HepG2 (cell line): ENCODE measurements at regions not wholly inside any gene's neighbourhood (a gene's known extent, or its start where the extent isn't known, plus 50 kb on each side); places are given as distances from the start of the nearest gene placed in this dataset.

Experiments used
- ATAC-seq: fragments of 200-7000 bp; cut with Tn5 transposase; 3 replicates; pipeline ENCODE4 v1.9.1; 2020; ENCODE audit warnings: mild to moderate bottlenecking, moderate library complexity
- BruUV-seq: library from RNA; stranded (reverse); fragments of 400-500 nt; replicated peaks from 2 replicates; lab custom pipeline; 2021; lab: Mats Ljungman, UMichigan
- CTCF ChIA-PET: fragments of 300-600 bp; formaldehyde crosslinking; extraction: SDS; loops from one replicate; lab custom pipeline; 2021; ENCODE audit warnings: low total read pairs, inconsistent platforms, low intra/inter-chr PET ratio; lab: Yijun Ruan, JAX
- POLR2A ChIA-PET: fragments of 350-600 bp; sonication (Branson Sonifier 250); formaldehyde crosslinking; loops from one replicate; lab custom pipeline; 2020; ENCODE audit warnings: antibody characterized with exemption, inconsistent platforms; lab: Yijun Ruan, JAX
- DNase-seq: peaks from one replicate; pipeline ENCODE4 v3.0.0-alpha.2; 2015; ENCODE audit warnings: low spot score
- FAIRE-seq: peaks from 3 replicates; lab custom pipeline; 2011; peaks lifted over from hg19 to GRCh38; lab: Jason Lieb, UNC
- H2AFZ ChIP-seq: one replicate; pipeline ENCODE4 v1.6.1; 2011; ENCODE audit warnings: low read length, inconsistent platforms
- H3K27ac ChIP-seq: fragments of 300-600 bp; 3 replicates; pipeline ENCODE4 v1.8.0; 2011; ENCODE audit warnings: mixed run types, mild to moderate bottlenecking, mixed read lengths, low read length, inconsistent platforms; ENCODE audit not compliant: insufficient read depth; ENCODE audit errors: extremely low read length
- H3K27me3 ChIP-seq, 2 experiments: fragments of 200-600 bp in 1 of 2; 2 replicates in 1 of 2; 3 replicates in 1 of 2; pipeline versions ENCODE4 v1.6.0 to v1.8.0; 2011; ENCODE audit warnings: low read length in 2 of 2, mild to moderate bottlenecking in 2 of 2, moderate library complexity in 2 of 2, inconsistent platforms in 1 of 2; ENCODE audit not compliant: insufficient read depth in 2 of 2, control insufficient read depth in 1 of 2
- H3K36me3 ChIP-seq, 2 experiments: fragments of 200-600 bp in 1 of 2; replicated peaks in 1 of 2; 2 replicates in 1 of 2; 3 replicates in 1 of 2; pipeline versions ENCODE4 v1.5.1 to v1.8.0; 2011; ENCODE audit warnings: low read length in 2 of 2, inconsistent platforms in 1 of 2; ENCODE audit not compliant: insufficient read depth in 2 of 2, control insufficient read depth in 1 of 2
- H3K4me1 ChIP-seq: 2 replicates; pipeline ENCODE4 v1.5.1; 2012; ENCODE audit warnings: low read length, inconsistent platforms; ENCODE audit not compliant: insufficient read depth
- H3K4me2 ChIP-seq: 2 replicates; pipeline ENCODE4 v1.6.0; 2011; ENCODE audit warnings: low read depth, low read length, inconsistent platforms
- H3K4me3 ChIP-seq, 3 experiments: fragments of 200-600 bp in 1 of 3; sonication (generic), shearing (Covaris generic) in 1 of 3; replicated peaks in 1 of 3; 2 replicates each; pipeline ENCODE4 v1.5.1; 2011 to 2016; ENCODE audit warnings: low read length in 3 of 3, inconsistent platforms in 2 of 3, low read depth in 2 of 3, mild to moderate bottlenecking in 2 of 3, control low read depth in 1 of 3, mixed read lengths in 1 of 3; ENCODE audit not compliant: insufficient read depth in 1 of 3
- H3K79me2 ChIP-seq: one replicate; pipeline ENCODE4 v1.6.1; 2011; ENCODE audit warnings: low read length, inconsistent platforms; ENCODE audit not compliant: insufficient read depth
- H3K9ac ChIP-seq: 2 replicates; pipeline ENCODE4 v1.6.0; 2011; ENCODE audit warnings: mild to moderate bottlenecking, low read depth, low read length, inconsistent platforms; ENCODE audit not compliant: insufficient read depth
- H3K9me3 ChIP-seq: 2 replicates; pipeline ENCODE4 v1.5.1; 2012; ENCODE audit warnings: mild to moderate bottlenecking, low read length
- H4K20me1 ChIP-seq: 2 replicates; pipeline ENCODE4 v1.6.0; 2011; ENCODE audit warnings: inconsistent platforms, mild to moderate bottlenecking, low read length, moderate library complexity; ENCODE audit not compliant: insufficient read depth
- BHLHE40 ChIP-seq: IDR thresholded peaks from 2 replicates; pipeline ENCODE4 v1.6.1; 2011; ENCODE audit warnings: low read length, improper control_type of control experiment
- FOSL1 ChIP-seq: sonication (generic); formaldehyde crosslinking; IDR thresholded peaks from 2 replicates; pipeline ENCODE4 v1.9.0; 2021; ENCODE audit warnings: missing genetic modification reagents, borderline replicate concordance
- MTERF4 ChIP-seq: sonication (generic); formaldehyde crosslinking; IDR thresholded peaks from 2 replicates; pipeline ENCODE4 v1.8.0; 2023; ENCODE audit warnings: mild to moderate bottlenecking, missing genetic modification reagents
- NFIC ChIP-seq: IDR thresholded peaks from 2 replicates; pipeline ENCODE4 v1.6.1; 2012; ENCODE audit warnings: mild to moderate bottlenecking, low read length, inconsistent platforms
- NONO ChIP-seq, 2 experiments: fragments of 450-650 bp in 1 of 2; sonication (generic) in 1 of 2; formaldehyde crosslinking in 1 of 2; IDR thresholded peaks in 1 of 2; conservative IDR thresholded peaks in 1 of 2; 2 replicates each; pipeline versions ENCODE4 v1.6.1 to v1.8.0; 2017 to 2022; ENCODE audit warnings: mild to moderate bottlenecking in 1 of 2, missing genetic modification reagents in 1 of 2, moderate library complexity in 1 of 2
- SKIL ChIP-seq: sonication (generic); formaldehyde crosslinking; IDR thresholded peaks from 2 replicates; pipeline ENCODE4 v1.8.0; 2022; ENCODE audit warnings: missing genetic modification reagents, mild to moderate bottlenecking, moderate library complexity, borderline replicate concordance
- SMAD9 ChIP-seq: sonication (generic); formaldehyde crosslinking; IDR thresholded peaks from 2 replicates; pipeline ENCODE4 v1.5.1; 2020; ENCODE audit warnings: mild to moderate bottlenecking, missing genetic modification reagents
- ZMAT5 ChIP-seq: sonication (generic); formaldehyde crosslinking; IDR thresholded peaks from 2 replicates; pipeline ENCODE4 v1.5.0; 2020; ENCODE audit warnings: mild to moderate bottlenecking, low read depth, missing genetic modification reagents, borderline replicate concordance
- ZNF598 ChIP-seq: sonication (generic); formaldehyde crosslinking; IDR thresholded peaks from 2 replicates; pipeline ENCODE4 v1.5.1; 2020; ENCODE audit warnings: mild to moderate bottlenecking, missing genetic modification reagents, borderline replicate concordance
- ZNF766 ChIP-seq: sonication (generic); formaldehyde crosslinking; IDR thresholded peaks from 2 replicates; pipeline ENCODE4 v1.5.0; 2020; ENCODE audit warnings: missing genetic modification reagents, borderline replicate concordance
- ZNF879 ChIP-seq: sonication (generic); formaldehyde crosslinking; IDR thresholded peaks from 2 replicates; pipeline ENCODE4 v1.8.1; 2023; ENCODE audit warnings: missing genetic modification reagents
- ZSCAN20 ChIP-seq: sonication (generic); formaldehyde crosslinking; IDR thresholded peaks from 2 replicates; pipeline ENCODE4 v1.4.0; 2020; ENCODE audit warnings: missing genetic modification reagents, mild to moderate bottlenecking, borderline replicate concordance
- WGBS: methylation state at CpG from one replicate; pipeline ENCODE4 v1.1.6; 2017; ENCODE audit warnings: low lambda C conversion rate; 5-methylcytosine and 5-hydroxymethylcytosine counted together
- in situ Hi-C: cut with HindIII; loops from 2 replicates; pipeline ENCODE4 v1.10.0; 2017; ENCODE audit warnings: low pct_unique_long_range_greater_than_20kb; ENCODE audit not compliant: extremely low pct_ligation_motif_present
- intact Hi-C: fragments of 100-400 bp; cut with micrococcal nuclease; formaldehyde crosslinking; loops from one replicate; pipeline ENCODE4 v1.10.0; 2022; ENCODE audit not compliant: unreplicated experiment
- TF ChIP-seq, protein P1 (sequence below): sonication (generic); formaldehyde crosslinking; IDR thresholded peaks from 2 replicates; pipeline ENCODE4 v1.8.1; 2023; ENCODE audit warnings: missing genetic modification reagents, inconsistent platforms, borderline replicate concordance

- Histone ChIP-seq H3K27me3 (no peaks in the 10 kb centered on the region), H3K36me3 (no peaks in the 10 kb centered on the region), H3K4me3 (no peak overlapping the region), H3K27ac (no peak overlapping the region), H3K79me2 (no peaks in the 10 kb centered on the region), H3K4me2 (no peak overlapping the region), H3K9me3 (peaks cover 46% of the 10 kb centered on the region), H2AFZ (no peak overlapping the region), H4K20me1 (no peaks in the 10 kb centered on the region), H3K9ac (no peak overlapping the region), H3K4me1 (no peaks in the 10 kb centered on the region)
- TF ChIP-seq ZMAT5 (CRISPR knock-in tag) (no peak), ZSCAN20 (CRISPR knock-in tag) (no peak), FOSL1 (CRISPR knock-in tag) (no peak), SMAD9 (CRISPR knock-in tag) (no peak), ZNF766 (CRISPR knock-in tag) (no peak), NONO (IDR thresholded peaks at IDR 0.05) (no peak), NONO (CRISPR knock-in tag; conservative IDR thresholded peaks at IDR 0.05) (no peak), SKIL (CRISPR knock-in tag) (no peak), ZNF598 (CRISPR knock-in tag) (no peak), MTERF4 (no peak), BHLHE40 (no peak), ZNF879 (CRISPR knock-in tag) (no peak), NFIC (no peak)
- TF ChIP-seq, protein P1, sequence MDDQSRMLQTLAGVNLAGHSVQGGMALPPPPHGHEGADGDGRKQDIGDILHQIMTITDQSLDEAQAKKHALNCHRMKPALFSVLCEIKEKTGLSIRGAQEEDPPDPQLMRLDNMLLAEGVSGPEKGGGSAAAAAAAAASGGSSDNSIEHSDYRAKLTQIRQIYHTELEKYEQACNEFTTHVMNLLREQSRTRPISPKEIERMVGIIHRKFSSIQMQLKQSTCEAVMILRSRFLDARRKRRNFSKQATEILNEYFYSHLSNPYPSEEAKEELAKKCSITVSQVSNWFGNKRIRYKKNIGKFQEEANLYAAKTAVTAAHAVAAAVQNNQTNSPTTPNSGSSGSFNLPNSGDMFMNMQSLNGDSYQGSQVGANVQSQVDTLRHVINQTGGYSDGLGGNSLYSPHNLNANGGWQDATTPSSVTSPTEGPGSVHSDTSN (CRISPR knock-in tag) = no peak
- intact Hi-C loops (no loop called here), in situ Hi-C loops (no loop called here)
- DNase-seq (no peak), FAIRE-seq (no peak), ATAC-seq (no peak)
- BruUV-seq = no TSS peak
- 46% methylated on average over 6 of the region's 6 CpGs for WGBS
- ChIA-PET CTCF (no interaction called here), POLR2A (no interaction called here)
These were observed 1584.4 kb upstream of the SEL1L start for GRCh38 chr14:83118029-83118428.
